ENCODE measurements at regions not wholly inside any gene's neighbourhood (a gene's known extent, or its start where the extent isn't known, plus 50 kb on each side); places are given as distances from the start of the nearest gene placed in this dataset.

GRCh38 chr7:25549271-25549921, 321.1 kb upstream of the NPVF start:
- Histone ChIP-seq H3K4me2 (ENCODE audit: low read length) (no peak overlapping the region), H3K9me3 (ENCODE audit: low read length) (no peaks in the 10 kb centered on the region), H3K27ac (ENCODE audit: low read depth, low read length, poor library complexity, severe bottlenecking) (no peak overlapping the region), H3K9me2 (ENCODE audit: insufficient read depth, low read length) (no peaks in the 10 kb centered on the region), H2AFZ (ENCODE audit: low read length) (no peak overlapping the region), H3K4me1 (ENCODE audit: insufficient read depth, low read length, poor library complexity, severe bottlenecking) (no peaks in the 10 kb centered on the region), H3K36me3 (ENCODE audit: insufficient read depth, low read length) (no peaks in the 10 kb centered on the region), H3K4me3 (ENCODE audit: low read depth, low read length, poor library complexity, severe bottlenecking) (no peak overlapping the region), H3K79me2 (ENCODE audit: insufficient read depth, low read depth, low read length) (no peaks in the 10 kb centered on the region), H4K20me1 (ENCODE audit: insufficient read depth, low read length) (no peaks in the 10 kb centered on the region)
- no peak for TF ChIP-seq EZH2phosphoT487 (IDR thresholded peaks at IDR 0.05; ENCODE audit: borderline replicate concordance, low read depth, low read length)
- TF ChIP-seq CTCF (conservative IDR thresholded peaks at IDR 0.05; ENCODE audit: low read length), result no peak
- no peak for DNase-seq (ENCODE audit: low spot score)
- ChIA-PET CTCF (ENCODE audit: unreplicated experiment) (no interaction called here), POLR2A (no interaction called here)
- no TSS peak for BruUV-seq (replicated peaks)
- intact Hi-C loops (cut with micrococcal nuclease; ENCODE audit: unreplicated experiment), result no loop called here

GRCh38 chr7:25550149-25550548, 321.9 kb upstream of the NPVF start:
- POLR2A ChIA-PET, result no interaction called here
- no peaks in the 10 kb centered on the region for H3K36me3 ChIP-seq (ENCODE audit: insufficient read depth, low read length)
- no peak overlapping the region for H3K4me3 ChIP-seq (ENCODE audit: low read depth, low read length, poor library complexity, severe bottlenecking)
- H3K27ac ChIP-seq (ENCODE audit: low read depth, low read length, poor library complexity, severe bottlenecking), result no peak overlapping the region
- no TSS peak for BruUV-seq (replicated peaks)
- CTCF ChIA-PET (ENCODE audit: unreplicated experiment), result no interaction called here
- no peaks in the 10 kb centered on the region for H3K9me2 ChIP-seq (ENCODE audit: insufficient read depth, low read length)
- no peak overlapping the region for H3K4me2 ChIP-seq (ENCODE audit: low read length)
- TF ChIP-seq CTCF (conservative IDR thresholded peaks at IDR 0.05; ENCODE audit: low read length) (no peak), EZH2phosphoT487 (IDR thresholded peaks at IDR 0.05; ENCODE audit: borderline replicate concordance, low read depth, low read length) (no peak)
- H4K20me1 ChIP-seq (ENCODE audit: insufficient read depth, low read length), result no peaks in the 10 kb centered on the region
- no peaks in the 10 kb centered on the region for H3K79me2 ChIP-seq (ENCODE audit: insufficient read depth, low read depth, low read length)
- H3K4me1 ChIP-seq (ENCODE audit: insufficient read depth, low read length, poor library complexity, severe bottlenecking), result no peaks in the 10 kb centered on the region
- no peaks in the 10 kb centered on the region for H3K9me3 ChIP-seq (ENCODE audit: low read length)
- intact Hi-C loops (cut with micrococcal nuclease; ENCODE audit: unreplicated experiment), result no loop called here
- no peak overlapping the region for H2AFZ ChIP-seq (ENCODE audit: low read length)
- DNase-seq (ENCODE audit: low spot score), result no peak

GRCh38 chr7:25552998-25553397, 324.7 kb upstream of the NPVF start:
- POLR2A ChIA-PET, result no interaction called here
- no peak for DNase-seq (ENCODE audit: low spot score)
- H4K20me1 ChIP-seq (ENCODE audit: insufficient read depth, low read length), result no peaks in the 10 kb centered on the region
- H3K4me2 ChIP-seq (ENCODE audit: low read length), result no peak overlapping the region
- no peak for TF ChIP-seq EZH2phosphoT487 (IDR thresholded peaks at IDR 0.05; ENCODE audit: borderline replicate concordance, low read depth, low read length)
- TF ChIP-seq CTCF (conservative IDR thresholded peaks at IDR 0.05; ENCODE audit: low read length), result no peak
- intact Hi-C loops (cut with micrococcal nuclease; ENCODE audit: unreplicated experiment), result no loop called here
- no peak overlapping the region for H3K27ac ChIP-seq (ENCODE audit: low read depth, low read length, poor library complexity, severe bottlenecking)
- no peaks in the 10 kb centered on the region for H3K4me1 ChIP-seq (ENCODE audit: insufficient read depth, low read length, poor library complexity, severe bottlenecking)
- no TSS peak for BruUV-seq (replicated peaks)
- no peaks in the 10 kb centered on the region for H3K9me3 ChIP-seq (ENCODE audit: low read length)
- no peaks in the 10 kb centered on the region for H3K36me3 ChIP-seq (ENCODE audit: insufficient read depth, low read length)
- CTCF ChIA-PET (ENCODE audit: unreplicated experiment), result no interaction called here
- no peak overlapping the region for H3K4me3 ChIP-seq (ENCODE audit: low read depth, low read length, poor library complexity, severe bottlenecking)
- no peak overlapping the region for H2AFZ ChIP-seq (ENCODE audit: low read length)
- H3K79me2 ChIP-seq (ENCODE audit: insufficient read depth, low read depth, low read length), result no peaks in the 10 kb centered on the region
- no peaks in the 10 kb centered on the region for H3K9me2 ChIP-seq (ENCODE audit: insufficient read depth, low read length)

Measured in OCI-LY7 (cell line).